GM12878 (cell line): ENCODE measurements at regions not wholly inside any gene's neighbourhood (a gene's known extent, or its start where the extent isn't known, plus 50 kb on each side); places are given as distances from the start of the nearest gene placed in this dataset.

Source experiments
- ATAC-seq: fragments of 200-7000 bp; cut with Tn5 transposase; 3 replicates; pipeline ENCODE4 v1.9.1; 2020; ENCODE audit warnings: mild to moderate bottlenecking, moderate library complexity
- BruUV-seq: library from RNA; stranded (reverse); fragments of 400-500 nt; replicated peaks from 2 replicates; lab custom pipeline; 2021; lab: Mats Ljungman, UMichigan
- CTCF ChIA-PET: fragments of 300-600 bp; sonication (Branson Sonifier 250); formaldehyde crosslinking; extraction: SDS; loops from one replicate; lab custom pipeline; 2021; ENCODE audit warnings: inconsistent platforms; lab: Yijun Ruan, JAX
- POLR2A ChIA-PET: fragments of 350-600 bp; formaldehyde crosslinking; extraction: SDS; loops from one replicate; lab custom pipeline; 2021; ENCODE audit warnings: inconsistent platforms; lab: Charles Lee
- RAD21 ChIA-PET: fragments of 300-600 bp; sonication (Branson Sonifier 250); formaldehyde crosslinking; loops from one replicate; lab custom pipeline; 2023; ENCODE audit warnings: antibody characterized with exemption; ENCODE audit not compliant: unreplicated experiment; lab: Charles Lee
- SMC1A ChIA-PET: fragments of 300-600 bp; sonication (Branson Sonifier 250); formaldehyde crosslinking; loops from one replicate; lab custom pipeline; 2023; ENCODE audit not compliant: unreplicated experiment, uncharacterized antibody; lab: Charles Lee
- DNase-seq: peaks from one replicate; pipeline ENCODE4 v3.0.0-alpha.2; 2011; ENCODE audit warnings: low read depth, low spot score
- FAIRE-seq: peaks from 3 replicates; lab custom pipeline; 2011; peaks lifted over from hg19 to GRCh38; lab: Jason Lieb, UNC
- H2AFZ ChIP-seq: 2 replicates; pipeline ENCODE4 v1.6.0; 2011; ENCODE audit warnings: low read depth, low read length, control low read depth; ENCODE audit not compliant: control insufficient read depth
- H3K27ac ChIP-seq: 2 replicates; pipeline ENCODE4 v1.5.1; 2011; ENCODE audit warnings: control low read depth; ENCODE audit not compliant: control insufficient read depth, insufficient read depth
- H3K27me3 ChIP-seq, 2 experiments: replicated peaks in 1 of 2; 2 replicates each; pipeline versions ENCODE4 v1.6.0 to v1.6.1; 2011; ENCODE audit warnings: low read length in 1 of 2; ENCODE audit not compliant: control insufficient read depth in 2 of 2, insufficient read depth in 2 of 2
- H3K36me3 ChIP-seq, 2 experiments: 2 replicates each; pipeline ENCODE4 v1.5.1; 2011; ENCODE audit warnings: low read length in 1 of 2; ENCODE audit not compliant: control insufficient read depth in 2 of 2, insufficient read depth in 2 of 2
- H3K4me1 ChIP-seq: 2 replicates; pipeline ENCODE4 v1.6.1; 2011; ENCODE audit warnings: mild to moderate bottlenecking, low read length, moderate library complexity, mixed read lengths; ENCODE audit not compliant: control insufficient read depth, insufficient read depth
- H3K4me2 ChIP-seq: 2 replicates; pipeline ENCODE4 v1.6.0; 2011; ENCODE audit warnings: control low read depth; ENCODE audit not compliant: control insufficient read depth, insufficient read depth
- H3K4me3 ChIP-seq: fragments of 200-600 bp; sonication (generic); 2 replicates; pipeline ENCODE4 v1.5.1; 2016
- H3K79me2 ChIP-seq: 2 replicates; pipeline ENCODE4 v1.6.0; 2011; ENCODE audit warnings: low read length; ENCODE audit not compliant: control insufficient read depth, insufficient read depth
- H3K9ac ChIP-seq: 2 replicates; pipeline ENCODE4 v1.8.0; 2011; ENCODE audit warnings: low read length, control low read depth, mixed read lengths; ENCODE audit not compliant: control insufficient read depth, insufficient read depth
- H3K9me3 ChIP-seq: replicated peaks from 3 replicates; pipeline ENCODE4 v1.5.1; 2011; ENCODE audit warnings: mild to moderate bottlenecking, low read length; ENCODE audit not compliant: control insufficient read depth, insufficient read depth
- H4K20me1 ChIP-seq: 2 replicates; pipeline ENCODE4 v1.6.0; 2011; ENCODE audit not compliant: control insufficient read depth, insufficient read depth
- ATF7 ChIP-seq: fragments of 450-650 bp; IDR thresholded peaks from 2 replicates; pipeline ENCODE4 v1.6.1; 2016; ENCODE audit warnings: low read depth, mild to moderate bottlenecking
- CBX3 ChIP-seq: fragments of 200-600 bp; sonication (generic); IDR thresholded peaks from 2 replicates; pipeline ENCODE4 v1.6.1; 2016; ENCODE audit warnings: low read depth, borderline replicate concordance
- DPF2 ChIP-seq: fragments of 450-650 bp; IDR thresholded peaks from 2 replicates; pipeline ENCODE4 v1.6.1; 2017; ENCODE audit warnings: mild to moderate bottlenecking
- EED ChIP-seq: sonication (generic); IDR thresholded peaks from 2 replicates; pipeline ENCODE4 v1.6.1; 2016; ENCODE audit warnings: antibody characterized with exemption, low read depth
- EGR1 ChIP-seq, 2 experiments: IDR thresholded peaks; 1 replicate in 1 of 2; 2 replicates in 1 of 2; pipeline ENCODE4 v1.6.1; 2011 to 2012; ENCODE audit warnings: low read depth in 2 of 2, low read length in 2 of 2, borderline replicate concordance in 1 of 2, mild to moderate bottlenecking in 1 of 2, moderate library complexity in 1 of 2
- ELK1 ChIP-seq: IDR thresholded peaks from 2 replicates; pipeline ENCODE4 v1.6.1; 2012; ENCODE audit warnings: low read depth, low read length, improper control_type of control experiment
- ETV6 ChIP-seq, 2 experiments: fragments of 450-650 bp in 1 of 2; IDR thresholded peaks in 1 of 2; conservative IDR thresholded peaks in 1 of 2; 2 replicates each; pipeline ENCODE4 v1.6.1; 2014; ENCODE audit warnings: antibody characterized with exemption in 1 of 2, borderline replicate concordance in 1 of 2, low read depth in 1 of 2, mild to moderate bottlenecking in 1 of 2, moderate library complexity in 1 of 2
- HCFC1 ChIP-seq: fragments of 150-350 bp; IDR thresholded peaks from 2 replicates; pipeline ENCODE4 v1.6.1; 2014; ENCODE audit warnings: low read length
- MYC ChIP-seq: IDR thresholded peaks from 2 replicates; pipeline ENCODE4 v1.6.1; 2011; ENCODE audit warnings: mild to moderate bottlenecking, low read length, moderate library complexity, inconsistent platforms; ENCODE audit not compliant: insufficient read depth, insufficient replicate concordance, insufficient read length, severe bottlenecking
- PAX8 ChIP-seq: fragments of 450-650 bp; IDR thresholded peaks from 2 replicates; pipeline ENCODE4 v1.6.1; 2017; ENCODE audit warnings: mild to moderate bottlenecking, moderate library complexity
- RCOR1 ChIP-seq: conservative IDR thresholded peaks from 2 replicates; pipeline ENCODE4 v1.6.1; 2012; ENCODE audit warnings: low read depth, low read length, improper control_type of control experiment
- RUNX3 ChIP-seq: IDR thresholded peaks from 2 replicates; pipeline ENCODE4 v1.6.1; 2012; ENCODE audit warnings: low read length, inconsistent platforms
- SIN3A ChIP-seq: IDR thresholded peaks from 2 replicates; pipeline ENCODE4 v1.6.1; 2012; ENCODE audit warnings: low read depth, low read length, improper control_type of control experiment
- SIX5 ChIP-seq: IDR thresholded peaks from 2 replicates; pipeline ENCODE4 v1.6.1; 2011; ENCODE audit warnings: mild to moderate bottlenecking, low read depth, low read length, moderate library complexity; ENCODE audit not compliant: severe bottlenecking
- SRF ChIP-seq, 2 experiments: IDR thresholded peaks; 2 replicates each; pipeline ENCODE4 v1.6.1; 2011; ENCODE audit warnings: low read depth in 2 of 2, low read length in 2 of 2, mild to moderate bottlenecking in 1 of 2, moderate library complexity in 1 of 2
- TCF3 ChIP-seq: IDR thresholded peaks from 2 replicates; pipeline ENCODE4 v1.6.1; 2012; ENCODE audit warnings: low read depth, mild to moderate bottlenecking, low read length, borderline replicate concordance; ENCODE audit not compliant: insufficient read depth
- TCF7 ChIP-seq: IDR thresholded peaks from 2 replicates; pipeline ENCODE4 v1.6.1; 2014; ENCODE audit warnings: antibody characterized with exemption, borderline replicate concordance
- ZSCAN29 ChIP-seq: fragments of 450-650 bp; IDR thresholded peaks from 2 replicates; pipeline ENCODE4 v1.6.1; 2017; ENCODE audit warnings: mild to moderate bottlenecking, moderate library complexity
- WGBS: methylation state at CpG from one replicate; pipeline ENCODE4 v1.1.6; 2016; ENCODE audit warnings: low lambda C conversion rate; ENCODE audit not compliant: insufficient replicate concordance, insufficient coverage; ENCODE audit errors: missing lambda C conversion rate; 5-methylcytosine and 5-hydroxymethylcytosine counted together
- in situ Hi-C: fragments of 300-500 bp; cut with MboI; formaldehyde crosslinking; loops from 9 replicates; pipeline ENCODE4 v1.14.3; 2018; ENCODE audit warnings: mixed read lengths
- intact Hi-C: fragments of 100-400 bp; cut with micrococcal nuclease; formaldehyde crosslinking; loops from one replicate; pipeline ENCODE4 v1.14.2; 2022; ENCODE audit not compliant: unreplicated experiment

- Histone ChIP-seq H3K9ac (no peak overlapping the region), H3K4me1 (no peaks in the 10 kb centered on the region), H2AFZ (no peak overlapping the region), H3K9me3 (no peaks in the 10 kb centered on the region; the same call in 2 of the 3 replicates), H3K27me3 (no peaks in the 10 kb centered on the region), H3K4me2 (no peak overlapping the region), H3K27ac (no peak overlapping the region), H3K4me3 (no peak overlapping the region), H3K36me3 (no peaks in the 10 kb centered on the region), H3K79me2 (no peaks in the 10 kb centered on the region), H4K20me1 (no peaks in the 10 kb centered on the region)
- POLR2A ChIA-PET, result no interaction called here
- in situ Hi-C loops, result no loop called here
- 48% methylated on average over 3 of the region's 3 CpGs for WGBS
- DNase-seq, result no peak
- no peak for ATAC-seq
- intact Hi-C loops, result no loop called here
- no peak for FAIRE-seq
- CTCF ChIA-PET, result no interaction called here
- SMC1A ChIA-PET, result no interaction called here
- no TSS peak for BruUV-seq
- RAD21 ChIA-PET, result no interaction called here
- TF ChIP-seq SIX5, result no peak
- TF ChIP-seq PAX8, result no peak
- no peak for TF ChIP-seq CBX3
- no peak for TF ChIP-seq MYC
- TF ChIP-seq HCFC1, result no peak
- no peak for TF ChIP-seq EGR1 (IDR thresholded peaks at IDR 0.05; ENCODE audit: borderline replicate concordance in 1 of 2, low read depth in 2 of 2, low read length in 2 of 2)
- TF ChIP-seq SRF (IDR thresholded peaks at IDR 0.05; ENCODE audit: low read depth in 2 of 2, low read length in 2 of 2), result no peak
- TF ChIP-seq TCF3, result no peak
- TF ChIP-seq ATF7, result no peak
- TF ChIP-seq EED, result no peak
- TF ChIP-seq ETV6 (conservative IDR thresholded peaks at IDR 0.05 in 1 of 2, IDR thresholded peaks at IDR 0.05 in 1 of 2; ENCODE audit: borderline replicate concordance in 1 of 2, low read depth in 1 of 2), result no peak
- TF ChIP-seq ZSCAN29, result no peak
- TF ChIP-seq ELK1, result no peak
- TF ChIP-seq RCOR1, result no peak
- no peak for TF ChIP-seq RUNX3
- TF ChIP-seq TCF7, result no peak
- TF ChIP-seq SIN3A, result no peak
- no peak for TF ChIP-seq DPF2
Measured at GRCh38 chr18:44497311-44497710, 183.4 kb upstream of the SETBP1 start.
